Retinal pigment epithelial cell (primary cell): ENCODE measurements at regions not wholly inside any gene's neighbourhood (a gene's known extent, or its start where the extent isn't known, plus 50 kb on each side); places are given as distances from the start of the nearest gene placed in this dataset.

Source experiments
- DNase-seq: peaks from one replicate; pipeline ENCODE4 v3.0.0-alpha.2; 2010; ENCODE audit warnings: low read depth
- H3K4me3 ChIP-seq: 2 replicates; pipeline ENCODE4 v1.5.1; 2011; ENCODE audit warnings: mild to moderate bottlenecking, low read length, control low read depth, moderate library complexity
- CTCF ChIP-seq: conservative IDR thresholded peaks from 2 replicates; pipeline ENCODE4 v1.5.1; 2011; ENCODE audit warnings: low read depth, low read length, control low read depth, inconsistent platforms

- no peak for TF ChIP-seq CTCF
- no peak for DNase-seq
- no peak overlapping the region for H3K4me3 ChIP-seq
Measured at GRCh38 chr18:28689588-28689987, 512.7 kb upstream of the CDH2 start.

GRCh38 chr18:28684746-28685355 is 507.9 kb upstream of the CDH2 start:
- H3K4me3 ChIP-seq: no peak overlapping the region
- TF ChIP-seq CTCF: no peak
- no peak for DNase-seq

- no peak for DNase-seq
- H3K4me3 ChIP-seq: no peak overlapping the region
- no peak for TF ChIP-seq CTCF
Measured at GRCh38 chr18:28682912-28683311, 506.0 kb upstream of the CDH2 start.

GRCh38 chr18:28669165-28669564 is 492.2 kb upstream of the CDH2 start:
- TF ChIP-seq CTCF: no peak
- no peak for DNase-seq
- H3K4me3 ChIP-seq: no peak overlapping the region

- DNase-seq: no peak
- no peak for TF ChIP-seq CTCF
- H3K4me3 ChIP-seq: no peak overlapping the region
Measured at GRCh38 chr18:28666216-28666615, 489.3 kb upstream of the CDH2 start.

- peak; percentile 56 for DNase-seq
- TF ChIP-seq CTCF: no peak
Measured at GRCh38 chr18:28657961-28658360, 481.0 kb upstream of the CDH2 start.

GRCh38 chr18:28652654-28653053 is 475.7 kb upstream of the CDH2 start:
- DNase-seq: no peak
- H3K4me3 ChIP-seq: no peak overlapping the region
- TF ChIP-seq CTCF: no peak

More at GRCh38 chr18:28657961-28658360, 481.0 kb upstream of the CDH2 start:
- H3K4me3 ChIP-seq: no peak overlapping the region
